ENCODE measurements at regions not wholly inside any gene's neighbourhood (a gene's known extent, or its start where the extent isn't known, plus 50 kb on each side); places are given as distances from the start of the nearest gene placed in this dataset.
"Not testable (repeated sequence)": the region's sequence is repeated elsewhere in the genome, so short reads cannot be mapped to it uniquely, and the experiment has no call there.

GRCh38 chr2:236644502-236644911 lies 74.9 kb downstream of the ACKR3 start:
- Mint-ChIP-seq H3K36me3 (no peaks in the 10 kb centered on the region), H3K4me1 (no peaks in the 10 kb centered on the region), H3K9me3 (peaks cover 3% of the 10 kb centered on the region), H3K27me3 (peaks cover 17% of the 10 kb centered on the region), H3K4me3 (no peak overlapping the region), H3K27ac (no peak overlapping the region)
- no peak for DNase-seq

- H3K4me3 Mint-ChIP-seq, H3K36me3 Mint-ChIP-seq, H3K4me1 Mint-ChIP-seq, H3K9me3 Mint-ChIP-seq, H3K27ac Mint-ChIP-seq, DNase-seq: not testable (repeated sequence)
- H3K27me3 Mint-ChIP-seq, result peaks cover 23% of the 10 kb centered on the region
Measured at GRCh38 chr2:236645141-236645540, 75.5 kb downstream of the ACKR3 start.

- H3K27ac Mint-ChIP-seq, result no peak overlapping the region
- H3K27me3 Mint-ChIP-seq, result peaks cover 15% of the 10 kb centered on the region
- no peaks in the 10 kb centered on the region for H3K4me1 Mint-ChIP-seq
- no peak overlapping the region for H3K4me3 Mint-ChIP-seq
- H3K9me3 Mint-ChIP-seq, result peaks cover 6% of the 10 kb centered on the region
- no peaks in the 10 kb centered on the region for H3K36me3 Mint-ChIP-seq
- DNase-seq, result no peak
Measured at GRCh38 chr2:236646441-236646840, 76.8 kb downstream of the ACKR3 start.

- no peak for DNase-seq
Measured at GRCh38 chr2:236646871-236647270, 77.2 kb downstream of the ACKR3 start.

GRCh38 chr2:236647621-236648020 lies 78.0 kb downstream of the ACKR3 start:
- H3K9me3 Mint-ChIP-seq, result peaks cover 4% of the 10 kb centered on the region
- H3K27me3 Mint-ChIP-seq, result peaks cover 15% of the 10 kb centered on the region
- no peaks in the 10 kb centered on the region for H3K36me3 Mint-ChIP-seq
- DNase-seq, result no peak
- H3K4me3 Mint-ChIP-seq, result no peak overlapping the region
- no peaks in the 10 kb centered on the region for H3K4me1 Mint-ChIP-seq
- no peak overlapping the region for H3K27ac Mint-ChIP-seq

More at GRCh38 chr2:236646871-236647270, 77.2 kb downstream of the ACKR3 start:
- Mint-ChIP-seq H3K36me3 (no peaks in the 10 kb centered on the region), H3K27me3 (peaks cover 15% of the 10 kb centered on the region), H3K27ac (no peak overlapping the region), H3K4me3 (no peak overlapping the region), H3K4me1 (no peaks in the 10 kb centered on the region), H3K9me3 (peaks cover 4% of the 10 kb centered on the region)

- H3K27me3 Mint-ChIP-seq, result peaks cover 18% of the 10 kb centered on the region
- H3K4me1 Mint-ChIP-seq, result no peaks in the 10 kb centered on the region
- DNase-seq, result no peak
- peaks cover 4% of the 10 kb centered on the region for H3K9me3 Mint-ChIP-seq
- H3K36me3 Mint-ChIP-seq, result no peaks in the 10 kb centered on the region
- H3K4me3 Mint-ChIP-seq, result no peak overlapping the region
- no peak overlapping the region for H3K27ac Mint-ChIP-seq
Measured at GRCh38 chr2:236653863-236654262, 84.2 kb downstream of the ACKR3 start.

GRCh38 chr2:236654496-236654895 lies 84.9 kb downstream of the ACKR3 start:
- H3K27ac Mint-ChIP-seq, result no peak overlapping the region
- no peaks in the 10 kb centered on the region for H3K36me3 Mint-ChIP-seq
- H3K27me3 Mint-ChIP-seq, result peaks cover 17% of the 10 kb centered on the region
- no peak for DNase-seq
- peaks cover 4% of the 10 kb centered on the region for H3K9me3 Mint-ChIP-seq
- H3K4me3 Mint-ChIP-seq, result no peak overlapping the region
- no peaks in the 10 kb centered on the region for H3K4me1 Mint-ChIP-seq

GRCh38 chr2:236656166-236656565 lies 86.5 kb downstream of the ACKR3 start:
- H3K9me3 Mint-ChIP-seq, result no peaks in the 10 kb centered on the region
- DNase-seq, result no peak
- H3K27ac Mint-ChIP-seq, result no peak overlapping the region
- no peaks in the 10 kb centered on the region for H3K4me1 Mint-ChIP-seq
- H3K4me3 Mint-ChIP-seq, result no peak overlapping the region
- peaks cover 11% of the 10 kb centered on the region for H3K27me3 Mint-ChIP-seq
- H3K36me3 Mint-ChIP-seq, result no peaks in the 10 kb centered on the region

GRCh38 chr2:236656721-236657120 lies 87.1 kb downstream of the ACKR3 start:
- DNase-seq, result no peak
- Mint-ChIP-seq H3K4me1 (no peaks in the 10 kb centered on the region), H3K27ac (no peak overlapping the region), H3K27me3 (peaks cover 11% of the 10 kb centered on the region), H3K36me3 (no peaks in the 10 kb centered on the region), H3K9me3 (no peaks in the 10 kb centered on the region), H3K4me3 (no peak overlapping the region)

GRCh38 chr2:236657215-236657614 lies 87.6 kb downstream of the ACKR3 start:
- no peak for DNase-seq
- Mint-ChIP-seq H3K27ac (no peak overlapping the region), H3K27me3 (peaks cover 13% of the 10 kb centered on the region), H3K4me1 (no peaks in the 10 kb centered on the region), H3K36me3 (no peaks in the 10 kb centered on the region), H3K9me3 (no peaks in the 10 kb centered on the region), H3K4me3 (no peak overlapping the region)

- no peak for DNase-seq
- Mint-ChIP-seq H3K27ac (no peak overlapping the region), H3K36me3 (no peaks in the 10 kb centered on the region), H3K27me3 (peaks cover 15% of the 10 kb centered on the region), H3K4me1 (no peaks in the 10 kb centered on the region), H3K9me3 (no peaks in the 10 kb centered on the region), H3K4me3 (no peak overlapping the region)
Measured at GRCh38 chr2:236657801-236658200, 88.2 kb downstream of the ACKR3 start.

- no peak overlapping the region for H3K27ac Mint-ChIP-seq
- no peak for DNase-seq
- H3K9me3 Mint-ChIP-seq, result no peaks in the 10 kb centered on the region
- no peaks in the 10 kb centered on the region for H3K4me1 Mint-ChIP-seq
- peaks cover 10% of the 10 kb centered on the region for H3K27me3 Mint-ChIP-seq
- no peak overlapping the region for H3K4me3 Mint-ChIP-seq
- H3K36me3 Mint-ChIP-seq, result no peaks in the 10 kb centered on the region
Measured at GRCh38 chr2:236658974-236659757, 89.5 kb downstream of the ACKR3 start.

GRCh38 chr2:236659758-236660150 lies 90.1 kb downstream of the ACKR3 start:
- H3K27me3 Mint-ChIP-seq, result peaks cover 10% of the 10 kb centered on the region
- no peaks in the 10 kb centered on the region for H3K36me3 Mint-ChIP-seq
- no peaks in the 10 kb centered on the region for H3K9me3 Mint-ChIP-seq
- no peak for DNase-seq
- H3K4me3 Mint-ChIP-seq, result no peak overlapping the region
- H3K4me1 Mint-ChIP-seq, result no peaks in the 10 kb centered on the region
- no peak overlapping the region for H3K27ac Mint-ChIP-seq

GRCh38 chr2:236661061-236661761 lies 91.6 kb downstream of the ACKR3 start:
- H3K27me3 Mint-ChIP-seq, result peaks cover 10% of the 10 kb centered on the region
- no peak for DNase-seq
- peaks cover 1% of the 10 kb centered on the region for H3K9me3 Mint-ChIP-seq
- H3K4me1 Mint-ChIP-seq, result no peaks in the 10 kb centered on the region
- no peak overlapping the region for H3K4me3 Mint-ChIP-seq
- no peaks in the 10 kb centered on the region for H3K36me3 Mint-ChIP-seq
- no peak overlapping the region for H3K27ac Mint-ChIP-seq

GRCh38 chr2:236661762-236662110 lies 92.1 kb downstream of the ACKR3 start:
- H3K36me3 Mint-ChIP-seq, result no peaks in the 10 kb centered on the region
- no peak overlapping the region for H3K27ac Mint-ChIP-seq
- H3K4me3 Mint-ChIP-seq, result no peak overlapping the region
- peaks cover 10% of the 10 kb centered on the region for H3K27me3 Mint-ChIP-seq
- no peak for DNase-seq
- H3K9me3 Mint-ChIP-seq, result peaks cover 4% of the 10 kb centered on the region
- H3K4me1 Mint-ChIP-seq, result no peaks in the 10 kb centered on the region
